ENCODE measurements at regions not wholly inside any gene's neighbourhood (a gene's known extent, or its start where the extent isn't known, plus 50 kb on each side); places are given as distances from the start of the nearest gene placed in this dataset.

DNA sequence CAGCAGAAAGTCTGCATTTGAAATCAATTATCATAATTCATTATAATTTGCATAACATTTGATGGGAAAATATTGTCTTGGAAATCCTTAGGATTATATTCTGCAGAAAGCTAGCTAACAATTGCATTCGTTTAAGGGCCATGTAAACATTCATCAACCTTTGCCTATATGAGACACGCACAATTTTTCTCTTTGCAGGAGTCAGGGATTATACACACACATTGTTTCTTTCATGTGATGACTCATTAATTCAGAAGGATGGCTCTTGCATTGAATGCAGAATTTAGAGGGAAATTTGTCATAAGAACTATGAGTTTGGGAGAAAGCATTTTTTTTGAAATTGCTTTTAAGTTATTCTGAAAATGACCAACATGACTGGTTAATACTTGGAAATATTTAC lies 844.7 kb downstream of the DIPK2A start (continued):
- TF ChIP-seq, protein P1, sequence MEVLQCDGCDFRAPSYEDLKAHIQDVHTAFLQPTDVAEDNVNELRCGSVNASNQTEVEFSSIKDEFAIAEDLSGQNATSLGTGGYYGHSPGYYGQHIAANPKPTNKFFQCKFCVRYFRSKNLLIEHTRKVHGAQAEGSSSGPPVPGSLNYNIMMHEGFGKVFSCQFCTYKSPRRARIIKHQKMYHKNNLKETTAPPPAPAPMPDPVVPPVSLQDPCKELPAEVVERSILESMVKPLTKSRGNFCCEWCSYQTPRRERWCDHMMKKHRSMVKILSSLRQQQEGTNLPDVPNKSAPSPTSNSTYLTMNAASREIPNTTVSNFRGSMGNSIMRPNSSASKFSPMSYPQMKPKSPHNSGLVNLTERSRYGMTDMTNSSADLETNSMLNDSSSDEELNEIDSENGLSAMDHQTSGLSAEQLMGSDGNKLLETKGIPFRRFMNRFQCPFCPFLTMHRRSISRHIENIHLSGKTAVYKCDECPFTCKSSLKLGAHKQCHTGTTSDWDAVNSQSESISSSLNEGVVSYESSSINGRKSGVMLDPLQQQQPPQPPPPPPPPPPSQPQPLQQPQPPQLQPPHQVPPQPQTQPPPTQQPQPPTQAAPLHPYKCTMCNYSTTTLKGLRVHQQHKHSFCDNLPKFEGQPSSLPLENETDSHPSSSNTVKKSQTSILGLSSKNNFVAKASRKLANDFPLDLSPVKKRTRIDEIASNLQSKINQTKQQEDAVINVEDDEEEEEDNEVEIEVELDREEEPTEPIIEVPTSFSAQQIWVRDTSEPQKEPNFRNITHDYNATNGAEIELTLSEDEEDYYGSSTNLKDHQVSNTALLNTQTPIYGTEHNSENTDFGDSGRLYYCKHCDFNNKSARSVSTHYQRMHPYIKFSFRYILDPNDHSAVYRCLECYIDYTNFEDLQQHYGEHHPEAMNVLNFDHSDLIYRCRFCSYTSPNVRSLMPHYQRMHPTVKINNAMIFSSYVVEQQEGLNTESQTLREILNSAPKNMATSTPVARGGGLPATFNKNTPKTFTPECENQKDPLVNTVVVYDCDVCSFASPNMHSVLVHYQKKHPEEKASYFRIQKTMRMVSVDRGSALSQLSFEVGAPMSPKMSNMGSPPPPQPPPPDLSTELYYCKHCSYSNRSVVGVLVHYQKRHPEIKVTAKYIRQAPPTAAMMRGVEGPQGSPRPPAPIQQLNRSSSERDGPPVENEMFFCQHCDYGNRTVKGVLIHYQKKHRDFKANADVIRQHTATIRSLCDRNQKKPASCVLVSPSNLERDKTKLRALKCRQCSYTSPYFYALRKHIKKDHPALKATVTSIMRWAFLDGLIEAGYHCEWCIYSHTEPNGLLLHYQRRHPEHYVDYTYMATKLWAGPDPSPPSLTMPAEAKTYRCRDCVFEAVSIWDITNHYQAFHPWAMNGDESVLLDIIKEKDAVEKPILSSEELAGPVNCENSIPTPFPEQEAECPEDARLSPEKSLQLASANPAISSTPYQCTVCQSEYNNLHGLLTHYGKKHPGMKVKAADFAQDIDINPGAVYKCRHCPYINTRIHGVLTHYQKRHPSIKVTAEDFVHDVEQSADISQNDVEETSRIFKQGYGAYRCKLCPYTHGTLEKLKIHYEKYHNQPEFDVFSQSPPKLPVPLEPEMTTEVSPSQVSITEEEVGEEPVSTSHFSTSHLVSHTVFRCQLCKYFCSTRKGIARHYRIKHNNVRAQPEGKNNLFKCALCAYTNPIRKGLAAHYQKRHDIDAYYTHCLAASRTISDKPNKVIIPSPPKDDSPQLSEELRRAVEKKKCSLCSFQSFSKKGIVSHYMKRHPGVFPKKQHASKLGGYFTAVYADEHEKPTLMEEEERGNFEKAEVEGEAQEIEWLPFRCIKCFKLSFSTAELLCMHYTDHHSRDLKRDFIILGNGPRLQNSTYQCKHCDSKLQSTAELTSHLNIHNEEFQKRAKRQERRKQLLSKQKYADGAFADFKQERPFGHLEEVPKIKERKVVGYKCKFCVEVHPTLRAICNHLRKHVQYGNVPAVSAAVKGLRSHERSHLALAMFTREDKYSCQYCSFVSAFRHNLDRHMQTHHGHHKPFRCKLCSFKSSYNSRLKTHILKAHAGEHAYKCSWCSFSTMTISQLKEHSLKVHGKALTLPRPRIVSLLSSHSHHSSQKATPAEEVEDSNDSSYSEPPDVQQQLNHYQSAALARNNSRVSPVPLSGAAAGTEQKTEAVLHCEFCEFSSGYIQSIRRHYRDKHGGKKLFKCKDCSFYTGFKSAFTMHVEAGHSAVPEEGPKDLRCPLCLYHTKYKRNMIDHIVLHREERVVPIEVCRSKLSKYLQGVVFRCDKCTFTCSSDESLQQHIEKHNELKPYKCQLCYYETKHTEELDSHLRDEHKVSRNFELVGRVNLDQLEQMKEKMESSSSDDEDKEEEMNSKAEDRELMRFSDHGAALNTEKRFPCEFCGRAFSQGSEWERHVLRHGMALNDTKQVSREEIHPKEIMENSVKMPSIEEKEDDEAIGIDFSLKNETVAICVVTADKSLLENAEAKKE (CRISPR knock-in tag; IDR thresholded peaks at IDR 0.05) = no peak
- TF ChIP-seq ZNF114 (CRISPR knock-in tag; IDR thresholded peaks at IDR 0.05) = no peak
- no peak for TF ChIP-seq CREB1 (CRISPR knock-in tag; IDR thresholded peaks at IDR 0.05; ENCODE audit: low read depth)
- TF ChIP-seq, protein P2, sequence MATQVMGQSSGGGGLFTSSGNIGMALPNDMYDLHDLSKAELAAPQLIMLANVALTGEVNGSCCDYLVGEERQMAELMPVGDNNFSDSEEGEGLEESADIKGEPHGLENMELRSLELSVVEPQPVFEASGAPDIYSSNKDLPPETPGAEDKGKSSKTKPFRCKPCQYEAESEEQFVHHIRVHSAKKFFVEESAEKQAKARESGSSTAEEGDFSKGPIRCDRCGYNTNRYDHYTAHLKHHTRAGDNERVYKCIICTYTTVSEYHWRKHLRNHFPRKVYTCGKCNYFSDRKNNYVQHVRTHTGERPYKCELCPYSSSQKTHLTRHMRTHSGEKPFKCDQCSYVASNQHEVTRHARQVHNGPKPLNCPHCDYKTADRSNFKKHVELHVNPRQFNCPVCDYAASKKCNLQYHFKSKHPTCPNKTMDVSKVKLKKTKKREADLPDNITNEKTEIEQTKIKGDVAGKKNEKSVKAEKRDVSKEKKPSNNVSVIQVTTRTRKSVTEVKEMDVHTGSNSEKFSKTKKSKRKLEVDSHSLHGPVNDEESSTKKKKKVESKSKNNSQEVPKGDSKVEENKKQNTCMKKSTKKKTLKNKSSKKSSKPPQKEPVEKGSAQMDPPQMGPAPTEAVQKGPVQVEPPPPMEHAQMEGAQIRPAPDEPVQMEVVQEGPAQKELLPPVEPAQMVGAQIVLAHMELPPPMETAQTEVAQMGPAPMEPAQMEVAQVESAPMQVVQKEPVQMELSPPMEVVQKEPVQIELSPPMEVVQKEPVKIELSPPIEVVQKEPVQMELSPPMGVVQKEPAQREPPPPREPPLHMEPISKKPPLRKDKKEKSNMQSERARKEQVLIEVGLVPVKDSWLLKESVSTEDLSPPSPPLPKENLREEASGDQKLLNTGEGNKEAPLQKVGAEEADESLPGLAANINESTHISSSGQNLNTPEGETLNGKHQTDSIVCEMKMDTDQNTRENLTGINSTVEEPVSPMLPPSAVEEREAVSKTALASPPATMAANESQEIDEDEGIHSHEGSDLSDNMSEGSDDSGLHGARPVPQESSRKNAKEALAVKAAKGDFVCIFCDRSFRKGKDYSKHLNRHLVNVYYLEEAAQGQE (IDR thresholded peaks at IDR 0.05; ENCODE audit: unreplicated experiment) = no peak
- no peak for TF ChIP-seq EZH2phosphoT487 (IDR thresholded peaks at IDR 0.05; ENCODE audit: unreplicated experiment)
- TF ChIP-seq, protein P3, sequence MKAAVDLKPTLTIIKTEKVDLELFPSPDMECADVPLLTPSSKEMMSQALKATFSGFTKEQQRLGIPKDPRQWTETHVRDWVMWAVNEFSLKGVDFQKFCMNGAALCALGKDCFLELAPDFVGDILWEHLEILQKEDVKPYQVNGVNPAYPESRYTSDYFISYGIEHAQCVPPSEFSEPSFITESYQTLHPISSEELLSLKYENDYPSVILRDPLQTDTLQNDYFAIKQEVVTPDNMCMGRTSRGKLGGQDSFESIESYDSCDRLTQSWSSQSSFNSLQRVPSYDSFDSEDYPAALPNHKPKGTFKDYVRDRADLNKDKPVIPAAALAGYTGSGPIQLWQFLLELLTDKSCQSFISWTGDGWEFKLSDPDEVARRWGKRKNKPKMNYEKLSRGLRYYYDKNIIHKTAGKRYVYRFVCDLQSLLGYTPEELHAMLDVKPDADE (IDR thresholded peaks at IDR 0.05) = no peak
- no peak for TF ChIP-seq NANOG (IDR thresholded peaks at IDR 0.05; ENCODE audit: borderline replicate concordance)
- TF ChIP-seq EZH2 (IDR thresholded peaks at IDR 0.05; ENCODE audit: low read depth, unreplicated experiment) = no peak
